ENCODE measurements at regions not wholly inside any gene's neighbourhood (a gene's known extent, or its start where the extent isn't known, plus 50 kb on each side); places are given as distances from the start of the nearest gene placed in this dataset.

GRCh38 chr11:7872890-7873289 is 58.2 kb downstream of the OR10A6 start:
- Histone ChIP-seq H3K27ac (ENCODE audit: insufficient read depth, low read length) (no peak overlapping the region), H3K36me3 (ENCODE audit: control insufficient read depth, insufficient read depth, low read length) (no peaks in the 10 kb centered on the region), H3K9me1 (ENCODE audit: insufficient read depth, low read length) (no peaks in the 10 kb centered on the region), H2AK9ac (replicated peaks; ENCODE audit: low read depth, low read length, poor library complexity) (no peak overlapping the region), H3K4me3 (ENCODE audit: insufficient read depth, low read depth, low read length) (no peak overlapping the region), H3K56ac (ENCODE audit: extremely low read depth, insufficient read depth, low read length) (no peak overlapping the region), H3K23ac (ENCODE audit: low read depth, low read length) (no peak overlapping the region), H3K27me3 (ENCODE audit: control insufficient read depth, insufficient read depth, low read length) (no peaks in the 10 kb centered on the region; the same call in 1 of the 2 replicates), H2BK5ac (ENCODE audit: low read depth, low read length, poor library complexity, severe bottlenecking) (no peak overlapping the region), H3K9me3 (ENCODE audit: control insufficient read depth, insufficient read depth, low read length) (no peaks in the 10 kb centered on the region), H2BK20ac (ENCODE audit: low read depth, low read length) (no peak overlapping the region), H4K8ac (ENCODE audit: low read depth in 2 of 2, low read length in 2 of 2) (no peak overlapping the region), H4K5ac (ENCODE audit: low read depth, low read length) (no peak overlapping the region), H2AK5ac (ENCODE audit: low read depth, low read length) (no peak overlapping the region), H3K14ac (replicated peaks; ENCODE audit: low read depth, low read length) (no peak overlapping the region), H2BK15ac (ENCODE audit: low read depth, low read length) (no peak overlapping the region), H3K18ac (ENCODE audit: low read depth, low read length) (no peak overlapping the region), H3K4me1 (ENCODE audit: control insufficient read depth, insufficient read depth, low read length) (no peaks in the 10 kb centered on the region), H3K9ac (ENCODE audit: low read depth, low read length) (no peak overlapping the region), H3K79me1 (ENCODE audit: low read depth in 1 of 2, low read length in 2 of 2) (no peaks in the 10 kb centered on the region), H3K4ac (ENCODE audit: low read depth, low read length) (no peak overlapping the region), H3K4me2 (ENCODE audit: low read depth, low read length) (no peak overlapping the region), H2AFZ (replicated peaks; ENCODE audit: low read length, poor library complexity) (no peak overlapping the region), H4K20me1 (ENCODE audit: insufficient read depth, low read length) (no peaks in the 10 kb centered on the region), H4K91ac (ENCODE audit: insufficient read depth, low read depth, low read length) (no peak overlapping the region), H2BK120ac (ENCODE audit: low read depth, low read length) (no peak overlapping the region)
- CTCF ChIA-PET, result no interaction called here
- WGBS, 2 experiments (ENCODE audit: extremely low coverage in 2 of 2, insufficient read length in 1 of 2), result no CpG with 5 or more reads among the region's 1 CpG
- no TSS peak for BruUV-seq (replicated peaks)
- intact Hi-C loops (cut with micrococcal nuclease) (no loop called here), in situ Hi-C loops (cut with MboI; ENCODE audit: low sequenced_read_pairs) (no loop called here), dilution Hi-C loops (cut with HindIII; ENCODE audit: low sequenced_read_pairs, unreplicated experiment) (no loop called here)
- DNase-seq (no peak), ATAC-seq (ENCODE audit: low read depth) (no peak)
- TF ChIP-seq CTCF (conservative IDR thresholded peaks at IDR 0.05; ENCODE audit: low read depth, low read length) (no peak), RFX5 (IDR thresholded peaks at IDR 0.05; ENCODE audit: low read depth, low read length) (no peak), BHLHE40 (IDR thresholded peaks at IDR 0.05; ENCODE audit: low read depth, low read length) (no peak), NFE2L2 (IDR thresholded peaks at IDR 0.05; ENCODE audit: low read depth, low read length) (no peak), POLR2A (IDR thresholded peaks at IDR 0.05; ENCODE audit: low read depth, low read length) (no peak), USF2 (IDR thresholded peaks at IDR 0.05; ENCODE audit: low read depth, low read length) (no peak), MXI1 (IDR thresholded peaks at IDR 0.05; ENCODE audit: borderline replicate concordance, low read depth, low read length) (no peak), RAD21 (IDR thresholded peaks at IDR 0.05; ENCODE audit: low read length) (no peak), SMC3 (IDR thresholded peaks at IDR 0.05; ENCODE audit: low read depth, low read length) (no peak), MAZ (IDR thresholded peaks at IDR 0.05; ENCODE audit: borderline replicate concordance, low read depth, low read length) (no peak), CHD1 (IDR thresholded peaks at IDR 0.05; ENCODE audit: low read depth, low read length) (no peak), RCOR1 (IDR thresholded peaks at IDR 0.05; ENCODE audit: insufficient replicate concordance, low read length) (no peak)
- POLR2A ChIA-PET (ENCODE audit: unreplicated experiment), result no interaction called here

All from IMR-90 (cell line).